Right renal pelvis (tissue), 4 donors: ENCODE measurements at regions not wholly inside any gene's neighbourhood (a gene's known extent, or its start where the extent isn't known, plus 50 kb on each side); places are given as distances from the start of the nearest gene placed in this dataset.
A peak's percentile ranks its signal among the peaks of the same experiment; 100 is the strongest.

Experiments used
- DNase-seq, 4 donors: peaks; one replicate each; pipeline ENCODE4 v3.0.0-alpha.2; 2013; ENCODE audit warnings: low read depth in 4 of 4, low spot score in 3 of 4, missing footprints in 1 of 4

DNA sequence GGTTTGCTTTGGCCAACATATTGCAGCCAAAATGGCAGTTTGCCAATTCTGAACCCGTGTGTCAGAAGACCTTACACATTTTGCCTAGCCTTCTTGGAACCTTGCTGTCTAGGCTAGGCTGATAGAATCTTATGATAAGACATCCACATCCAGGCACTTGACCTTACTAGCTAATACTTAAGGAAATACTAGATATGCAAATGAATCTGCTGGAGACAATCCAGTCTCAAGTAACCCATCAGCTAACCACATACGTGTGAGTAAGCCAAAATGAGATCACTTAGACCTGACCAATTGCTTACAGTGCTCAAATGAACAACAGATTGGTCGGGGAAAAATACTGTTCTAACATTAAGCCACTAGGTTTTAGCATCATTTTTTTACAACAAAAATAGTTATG lies 1504.6 kb upstream of the CDH9 start:
- no peak for DNase-seq

DNA sequence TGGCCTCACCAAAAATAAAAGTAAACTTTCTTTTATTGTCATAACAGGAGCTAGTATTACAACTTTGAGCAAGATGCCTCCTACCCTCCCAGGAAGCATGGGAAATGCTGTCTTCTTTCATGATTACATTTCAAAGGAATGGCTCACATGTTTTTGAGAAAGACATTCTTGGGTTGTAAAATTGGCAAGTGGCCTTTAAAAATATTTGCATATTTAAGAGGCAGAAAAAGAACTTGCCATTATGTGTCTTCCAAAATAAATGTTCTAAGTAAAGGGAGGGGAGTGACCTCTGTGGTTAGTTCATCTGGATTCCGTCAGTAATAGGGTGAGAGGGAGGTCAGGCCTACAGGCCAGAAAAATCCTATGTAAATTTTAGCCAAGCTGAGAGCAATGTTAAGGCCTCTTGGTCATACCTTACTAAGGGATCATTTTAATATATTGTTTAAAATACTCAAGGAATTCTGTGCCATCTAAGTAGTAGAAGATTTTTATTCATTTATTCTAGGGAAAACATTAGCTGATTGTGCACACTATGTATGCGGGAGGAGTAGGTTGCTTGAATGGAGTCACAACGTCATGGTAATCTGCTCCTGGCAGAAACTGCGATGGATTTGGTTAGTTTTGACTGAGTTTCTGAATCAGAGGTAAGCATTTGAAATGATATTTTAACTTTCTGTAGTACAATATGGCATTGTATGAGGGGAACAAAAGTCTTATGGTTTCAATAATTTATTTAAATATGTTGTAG lies 1485.7 kb upstream of the CDH9 start:
- peak; percentile 15 to 48 (median 37) for DNase-seq

GRCh38 chr5:28523416-28523815 lies 1485.0 kb upstream of the CDH9 start:
- no peak for DNase-seq

DNA sequence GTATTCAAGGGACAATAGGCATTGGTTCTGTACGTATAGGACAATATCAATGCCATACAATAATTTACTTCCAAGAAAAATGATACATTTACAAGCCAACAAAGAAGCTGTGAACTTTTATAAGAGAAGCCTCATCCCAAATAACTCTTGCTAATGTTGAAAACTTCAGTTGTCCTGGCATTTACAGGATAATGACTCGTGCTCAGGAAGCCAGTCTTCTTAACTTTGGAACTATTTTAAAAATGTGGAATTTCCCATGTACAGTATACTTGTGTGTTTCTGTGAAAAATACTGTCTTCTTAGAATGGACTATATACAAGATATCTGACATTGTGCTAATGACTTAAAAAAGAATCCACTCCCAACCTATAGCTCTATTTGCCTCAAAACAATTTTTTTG lies 1479.3 kb upstream of the CDH9 start:
- no peak for DNase-seq

DNA sequence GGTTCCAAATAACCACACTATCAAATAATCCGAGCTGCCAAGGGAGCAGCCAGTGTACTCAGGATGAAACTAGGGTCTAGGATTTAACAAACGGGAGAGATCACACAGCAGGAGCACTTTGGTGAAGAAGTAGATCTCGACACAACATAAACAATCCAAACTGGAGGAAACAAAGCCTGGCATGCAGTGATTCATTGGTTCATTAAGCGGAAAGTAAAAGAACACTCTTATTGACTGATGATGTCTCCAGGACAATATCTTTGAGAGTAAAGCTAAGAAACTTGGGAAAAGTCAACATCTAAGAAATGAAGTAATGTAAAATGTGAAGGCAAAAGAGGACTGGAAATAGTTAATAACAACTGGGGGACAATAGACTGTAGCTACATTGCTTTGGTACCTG lies 1478.3 kb upstream of the CDH9 start:
- no peak for DNase-seq

- DNase-seq: no peak
These were observed 1474.3 kb upstream of the CDH9 start for GRCh38 chr5:28512648-28513047.

- DNase-seq: no peak
These were observed 1466.7 kb upstream of the CDH9 start for GRCh38 chr5:28505121-28505520.

DNA sequence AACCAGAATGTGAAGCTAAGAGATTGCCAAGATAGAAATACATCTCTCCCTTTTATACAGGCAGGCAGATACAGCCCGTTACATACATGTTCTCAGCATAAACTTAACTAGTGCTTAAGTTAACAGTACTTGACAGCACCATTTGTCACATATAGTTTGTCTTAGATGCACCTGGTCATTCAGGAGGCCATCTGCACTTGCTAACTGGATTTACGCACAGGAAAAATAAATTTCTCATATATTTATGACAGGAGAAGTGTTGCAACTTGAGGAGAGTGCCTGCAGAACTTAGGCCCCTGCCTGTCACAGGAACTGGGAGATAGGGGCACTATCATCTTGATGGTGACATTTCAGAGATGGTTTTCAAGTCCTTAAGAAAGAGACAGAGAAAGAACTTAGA lies 1462.1 kb upstream of the CDH9 start:
- no peak for DNase-seq

GRCh38 chr5:28499766-28500290 lies 1461.4 kb upstream of the CDH9 start:
- DNase-seq: no peak

- no peak for DNase-seq
These were observed 1457.5 kb upstream of the CDH9 start for GRCh38 chr5:28495876-28496275.

DNA sequence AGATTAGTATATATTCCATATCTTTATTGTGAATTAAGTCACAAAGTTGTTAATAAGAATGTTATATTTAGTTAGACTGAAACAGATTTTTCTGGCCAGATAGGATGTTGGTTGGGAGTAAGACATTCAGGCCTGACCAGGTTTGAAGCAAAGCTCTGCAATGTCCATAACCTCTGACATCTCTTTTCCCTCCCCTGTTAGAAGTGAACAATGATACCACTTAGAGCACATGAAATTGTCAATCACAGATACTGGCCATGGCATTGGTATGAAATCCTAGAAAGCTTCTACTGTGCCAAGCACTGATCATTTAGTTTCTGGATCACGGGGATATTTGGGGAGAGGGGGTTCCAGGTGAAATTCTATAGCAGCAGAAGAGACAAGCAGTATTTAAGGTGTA lies 1455.1 kb upstream of the CDH9 start:
- peak in 1 of 4 donors; percentile 7 for DNase-seq

- DNase-seq: no peak
These were observed 1450.4 kb upstream of the CDH9 start for GRCh38 chr5:28488752-28489151.

GRCh38 chr5:28483327-28484025 lies 1445.1 kb upstream of the CDH9 start:
- no peak for DNase-seq

DNA sequence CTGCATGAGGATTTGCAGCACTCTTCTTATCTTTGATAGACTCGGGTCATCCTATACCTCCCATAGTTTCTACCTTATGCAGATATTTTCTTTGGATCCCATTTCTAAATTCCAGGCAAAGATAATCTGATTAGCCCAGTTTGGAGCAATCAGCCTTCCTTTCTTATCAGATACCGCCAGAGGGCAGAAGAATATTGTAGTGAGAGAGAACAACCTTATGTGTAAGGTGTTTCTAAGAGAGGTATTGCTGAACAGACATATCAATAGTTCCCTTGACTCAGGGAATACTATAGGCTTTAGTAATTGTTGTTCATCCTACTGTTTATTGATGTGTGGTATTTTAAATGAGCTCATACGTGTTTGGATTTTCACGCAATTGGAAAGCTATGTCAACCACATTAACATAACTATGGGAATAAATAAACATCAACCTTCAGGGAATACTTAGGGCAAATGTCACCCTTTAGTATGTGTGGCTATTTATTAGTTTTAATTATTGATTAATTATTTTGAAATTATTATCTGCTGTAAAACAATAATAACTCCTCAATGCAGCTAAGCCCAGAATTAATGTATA lies 1435.2 kb upstream of the CDH9 start:
- no peak for DNase-seq

DNA sequence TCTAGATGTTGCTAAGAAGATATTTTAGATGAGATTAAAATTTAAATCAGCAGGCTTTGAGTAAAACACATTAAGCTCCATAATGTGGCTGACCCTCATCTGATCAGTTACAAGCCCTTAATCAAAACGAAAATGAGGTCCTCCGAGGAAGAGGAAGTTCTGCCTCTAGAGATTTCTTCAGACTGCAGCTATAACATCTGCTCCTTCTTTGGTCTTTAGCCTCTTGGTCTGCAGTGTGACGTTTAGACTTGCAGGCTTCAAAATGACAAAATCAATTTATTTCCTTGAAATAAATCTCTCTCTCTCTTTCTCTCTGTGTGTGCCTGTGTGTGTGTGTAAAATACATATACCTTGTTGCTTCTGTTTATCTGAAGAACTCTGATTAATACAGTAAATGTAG lies 1429.8 kb upstream of the CDH9 start:
- DNase-seq: peak in 1 of 4 donors; percentile 15

- DNase-seq: no peak
These were observed 1425.3 kb upstream of the CDH9 start for GRCh38 chr5:28463728-28464127.

GRCh38 chr5:28451483-28451882 lies 1413.1 kb upstream of the CDH9 start:
- no peak for DNase-seq

GRCh38 chr5:28450997-28451396 lies 1412.6 kb upstream of the CDH9 start:
- DNase-seq: no peak

DNA sequence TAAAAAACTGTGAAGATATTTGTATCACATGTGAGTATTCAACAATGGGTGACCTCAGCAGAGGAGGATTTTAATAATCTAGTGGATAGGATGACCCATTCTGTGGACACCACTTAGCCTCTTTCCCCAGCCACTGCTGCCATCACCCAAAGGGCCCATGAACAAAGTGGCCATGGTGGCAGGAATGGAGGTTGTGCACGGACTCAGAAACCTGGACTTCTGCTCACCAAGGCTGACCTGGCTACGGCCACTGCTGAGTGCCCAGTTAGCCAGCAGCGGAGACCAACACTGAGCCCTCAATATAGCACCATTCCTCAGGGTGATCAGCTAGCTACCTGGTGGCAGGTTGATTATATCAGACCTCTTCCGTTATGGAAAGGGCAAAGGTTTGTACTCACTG lies 1410.4 kb upstream of the CDH9 start:
- DNase-seq: no peak

GRCh38 chr5:28430565-28431178 lies 1392.3 kb upstream of the CDH9 start:
- no peak for DNase-seq

DNA sequence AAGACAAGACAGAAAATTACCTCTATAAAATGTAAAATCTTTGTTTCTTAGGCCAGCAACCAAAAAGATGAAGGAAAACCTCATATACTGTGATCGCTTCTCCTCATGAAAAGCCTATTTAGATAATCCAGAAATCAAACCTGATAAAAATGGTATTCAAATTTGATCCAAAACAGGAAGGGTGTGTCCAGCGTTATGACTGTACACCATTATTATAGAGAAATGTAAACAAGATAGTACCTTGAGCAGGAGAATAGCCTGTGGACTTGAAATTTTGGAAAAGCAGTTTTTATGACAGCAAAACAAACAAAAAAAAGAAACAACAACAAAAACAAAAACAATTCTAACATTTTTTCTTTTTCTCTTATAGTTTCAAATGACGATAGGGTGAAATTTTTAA lies 1382.8 kb upstream of the CDH9 start:
- no peak for DNase-seq
